Head of caudate nucleus (tissue), 42 donors: ENCODE measurements at regions not wholly inside any gene's neighbourhood (a gene's known extent, or its start where the extent isn't known, plus 50 kb on each side); places are given as distances from the start of the nearest gene placed in this dataset.

Source experiments
- DNase-seq, 42 donors: peaks; one replicate each; pipeline versions ENCODE4 v3.0.0 to v3.0.0-alpha.2; 2020 to 2021; ENCODE audit warnings: mixed read lengths in 7 of 42
- intact Hi-C: fragments of 100-400 bp; cut with DNase I; formaldehyde crosslinking; loops from one replicate; pipeline ENCODE4 v1.15.0; 2022

GRCh38 chr1:238152119-238152518 lies 261.4 kb upstream of the ZP4 start:
- intact Hi-C loops: no loop called here
- no peak for DNase-seq

GRCh38 chr1:238143038-238143437 lies 252.3 kb upstream of the ZP4 start:
- intact Hi-C loops: no loop called here
- no peak for DNase-seq

GRCh38 chr1:238141353-238141752 lies 250.6 kb upstream of the ZP4 start:
- intact Hi-C loops: no loop called here
- DNase-seq: no peak

- intact Hi-C loops: no loop called here
- no peak for DNase-seq
Observed at GRCh38 chr1:238139713-238140112, 249.0 kb upstream of the ZP4 start.

GRCh38 chr1:238138059-238138626 lies 247.4 kb upstream of the ZP4 start:
- no peak for DNase-seq
- intact Hi-C loops: no loop called here

- intact Hi-C loops: no loop called here
- no peak for DNase-seq
Observed at GRCh38 chr1:238135708-238136664, 245.3 kb upstream of the ZP4 start.

- DNase-seq: no peak
- intact Hi-C loops: no loop called here
Observed at GRCh38 chr1:238129677-238130076, 239.0 kb upstream of the ZP4 start.

GRCh38 chr1:238123201-238123600 lies 232.5 kb upstream of the ZP4 start:
- DNase-seq: peak in 23 of 42 donors; percentile 2 to 54 (median 15)
- intact Hi-C loops: no loop called here

- intact Hi-C loops: no loop called here
- DNase-seq: no peak
Observed at GRCh38 chr1:238119861-238120260, 229.1 kb upstream of the ZP4 start.

- intact Hi-C loops: no loop called here
- DNase-seq: no peak
Observed at GRCh38 chr1:238119060-238119459, 228.3 kb upstream of the ZP4 start.

- intact Hi-C loops: no loop called here
Observed at GRCh38 chr1:238115852-238116251, 225.1 kb upstream of the ZP4 start.

GRCh38 chr1:238112952-238113621 lies 222.4 kb upstream of the ZP4 start:
- intact Hi-C loops: no loop called here
- DNase-seq: no peak

More at GRCh38 chr1:238115852-238116251, 225.1 kb upstream of the ZP4 start:
- DNase-seq: no peak

GRCh38 chr1:238111516-238111915 lies 220.8 kb upstream of the ZP4 start:
- intact Hi-C loops: no loop called here
- peak in 31 of 42 donors; percentile 8 to 78 (median 32) for DNase-seq

- DNase-seq: no peak
- intact Hi-C loops: no loop called here
Observed at GRCh38 chr1:238111081-238111480, 220.4 kb upstream of the ZP4 start.

GRCh38 chr1:238108417-238108816 lies 217.7 kb upstream of the ZP4 start:
- intact Hi-C loops: no loop called here
- DNase-seq: no peak

- no peak for DNase-seq
- intact Hi-C loops: no loop called here
Observed at GRCh38 chr1:238107322-238107721, 216.6 kb upstream of the ZP4 start.

- DNase-seq: no peak
- intact Hi-C loops: no loop called here
Observed at GRCh38 chr1:238104752-238105151, 214.0 kb upstream of the ZP4 start.

GRCh38 chr1:238101923-238102322 lies 211.2 kb upstream of the ZP4 start:
- no peak for DNase-seq
- intact Hi-C loops: no loop called here

- no peak for DNase-seq
- intact Hi-C loops: no loop called here
Observed at GRCh38 chr1:238099871-238100270, 209.1 kb upstream of the ZP4 start.

GRCh38 chr1:238089615-238090014 lies 198.9 kb upstream of the ZP4 start:
- DNase-seq: no peak
- intact Hi-C loops: no loop called here
